ENCODE measurements at regions not wholly inside any gene's neighbourhood (a gene's known extent, or its start where the extent isn't known, plus 50 kb on each side); places are given as distances from the start of the nearest gene placed in this dataset.

DNA sequence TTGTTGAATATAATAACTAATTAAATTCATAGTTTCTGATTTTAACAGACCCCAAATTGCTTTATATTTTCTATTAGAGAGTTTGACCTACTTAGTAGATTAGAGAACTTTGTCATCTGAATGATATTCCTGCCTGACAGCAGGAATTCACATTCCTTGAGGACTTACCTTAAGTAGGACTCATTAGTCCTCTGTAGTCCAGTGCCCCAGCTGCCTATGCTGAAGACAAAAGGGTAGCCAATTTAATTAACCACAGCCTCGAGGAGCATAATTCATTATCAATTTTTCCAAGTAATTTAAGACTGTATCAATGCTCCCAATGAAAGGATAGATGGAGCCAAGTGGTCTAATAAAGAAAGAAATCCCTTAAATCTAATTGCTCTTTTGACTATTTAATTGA lies 1405.0 kb upstream of the IGFBP7 start:
- TF ChIP-seq, protein P1, sequence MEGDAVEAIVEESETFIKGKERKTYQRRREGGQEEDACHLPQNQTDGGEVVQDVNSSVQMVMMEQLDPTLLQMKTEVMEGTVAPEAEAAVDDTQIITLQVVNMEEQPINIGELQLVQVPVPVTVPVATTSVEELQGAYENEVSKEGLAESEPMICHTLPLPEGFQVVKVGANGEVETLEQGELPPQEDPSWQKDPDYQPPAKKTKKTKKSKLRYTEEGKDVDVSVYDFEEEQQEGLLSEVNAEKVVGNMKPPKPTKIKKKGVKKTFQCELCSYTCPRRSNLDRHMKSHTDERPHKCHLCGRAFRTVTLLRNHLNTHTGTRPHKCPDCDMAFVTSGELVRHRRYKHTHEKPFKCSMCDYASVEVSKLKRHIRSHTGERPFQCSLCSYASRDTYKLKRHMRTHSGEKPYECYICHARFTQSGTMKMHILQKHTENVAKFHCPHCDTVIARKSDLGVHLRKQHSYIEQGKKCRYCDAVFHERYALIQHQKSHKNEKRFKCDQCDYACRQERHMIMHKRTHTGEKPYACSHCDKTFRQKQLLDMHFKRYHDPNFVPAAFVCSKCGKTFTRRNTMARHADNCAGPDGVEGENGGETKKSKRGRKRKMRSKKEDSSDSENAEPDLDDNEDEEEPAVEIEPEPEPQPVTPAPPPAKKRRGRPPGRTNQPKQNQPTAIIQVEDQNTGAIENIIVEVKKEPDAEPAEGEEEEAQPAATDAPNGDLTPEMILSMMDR (conservative IDR thresholded peaks at IDR 0.05), result no peak
- H3K36me3 Mint-ChIP-seq (ENCODE audit: insufficient read depth in 1 of 3, low read depth in 3 of 3), result no peaks in the 10 kb centered on the region
- no peak overlapping the region for H4K91ac ChIP-seq (ENCODE audit: insufficient read length, low read depth, low read length)

More for the DNA sequence above, 1405.0 kb upstream of the IGFBP7 start:
- Histone ChIP-seq H4K20me1 (ENCODE audit: control insufficient read depth, insufficient read depth, insufficient read length) (no peaks in the 10 kb centered on the region), H3K56ac (ENCODE audit: insufficient read length, low read depth, low read length) (no peak overlapping the region), H2BK5ac (ENCODE audit: insufficient read length, low read length) (no peak overlapping the region), H3T11ph (ENCODE audit: low read length) (no peak overlapping the region), H2BK120ac (ENCODE audit: low read depth, low read length, poor library complexity, severe bottlenecking) (no peak overlapping the region), H3K4me1 (ENCODE audit: insufficient read depth, low read length) (no peaks in the 10 kb centered on the region), H3K23me2 (ENCODE audit: insufficient read length, low read depth, low read length, poor library complexity, severe bottlenecking) (no peaks in the 10 kb centered on the region), H2AFZ (ENCODE audit: low read length) (no peak overlapping the region), H3K9me3 (ENCODE audit: control insufficient read depth, low read depth, low read length) (no peaks in the 10 kb centered on the region), H3K4me2 (ENCODE audit: insufficient read depth, insufficient read length, low read length) (no peak overlapping the region), H3K18ac (ENCODE audit: insufficient read length, low read depth, low read length) (no peak overlapping the region), H2AK5ac (ENCODE audit: insufficient read length, low read length) (no peak overlapping the region), H4K8ac (replicated peaks; ENCODE audit: insufficient read length, low read depth, low read length) (no peak overlapping the region), H3K23ac (ENCODE audit: insufficient read length, low read depth, low read length) (no peak overlapping the region), H2BK20ac (ENCODE audit: low read depth, low read length, poor library complexity, severe bottlenecking) (no peak overlapping the region), H3K14ac (ENCODE audit: insufficient read depth, low read length) (no peak overlapping the region), H2BK12ac (ENCODE audit: insufficient read length, low read depth, low read length) (no peak overlapping the region), H3K79me1 (ENCODE audit: insufficient read depth, low read depth, low read length, poor library complexity, severe bottlenecking) (no peaks in the 10 kb centered on the region), H4K5ac (ENCODE audit: insufficient read length, low read depth, low read length) (no peak overlapping the region), H3K79me2 (ENCODE audit: insufficient read depth, low read length) (no peaks in the 10 kb centered on the region), H3K27ac (ENCODE audit: insufficient read length, low read depth, low read length) (no peak overlapping the region), H2BK15ac (ENCODE audit: low read depth, low read length) (no peak overlapping the region), H3K4ac (ENCODE audit: low read depth, low read length) (no peak overlapping the region), H3K9ac (ENCODE audit: extremely low read depth, insufficient read length, low read length) (no peak overlapping the region), H3K27me3 (ENCODE audit: insufficient read depth, low read length) (no peaks in the 10 kb centered on the region)
- DNase-seq, result no peak
- H3K9me3 Mint-ChIP-seq, result no peaks in the 10 kb centered on the region; a peak in 1 of 5 replicates
- H3K27me3 Mint-ChIP-seq (ENCODE audit: low read depth), result no peaks in the 10 kb centered on the region
- no peak overlapping the region for H3K4me3 Mint-ChIP-seq
- peaks cover 4 to 10% of the 10 kb centered on the region in 2 experiments for H3K4me1 Mint-ChIP-seq
- no peak overlapping the region for H3K27ac Mint-ChIP-seq
- no CpG with 5 or more reads among the region's 1 CpG for WGBS (ENCODE audit: extremely low coverage, insufficient read length, low lambda C conversion rate)
